GM18951 (cell line): ENCODE measurements at regions not wholly inside any gene's neighbourhood (a gene's known extent, or its start where the extent isn't known, plus 50 kb on each side); places are given as distances from the start of the nearest gene placed in this dataset.

ENCODE experiments used
- POLR2A ChIP-seq: IDR thresholded peaks from 4 replicates; pipeline ENCODE4 v1.6.1; 2011; ENCODE audit warnings: mild to moderate bottlenecking; ENCODE audit not compliant: insufficient read length, insufficient read depth; ENCODE audit errors: extremely low read depth
- in situ Hi-C: fragments of 300-500 bp; cut with MboI; formaldehyde crosslinking; loops from one replicate; pipeline ENCODE4 v1.12.0; 2022; ENCODE audit warnings: low sequenced_read_pairs, mixed read lengths, inconsistent platforms; ENCODE audit not compliant: unreplicated experiment

- in situ Hi-C loops = no loop called here
- no peak for TF ChIP-seq POLR2A
These were observed 74.9 kb upstream of the ZC3H11B start for GRCh38 chr1:219687779-219688178.

- in situ Hi-C loops = no loop called here
- TF ChIP-seq POLR2A = no peak
These were observed 73.3 kb upstream of the ZC3H11B start for GRCh38 chr1:219686171-219686570.

DNA sequence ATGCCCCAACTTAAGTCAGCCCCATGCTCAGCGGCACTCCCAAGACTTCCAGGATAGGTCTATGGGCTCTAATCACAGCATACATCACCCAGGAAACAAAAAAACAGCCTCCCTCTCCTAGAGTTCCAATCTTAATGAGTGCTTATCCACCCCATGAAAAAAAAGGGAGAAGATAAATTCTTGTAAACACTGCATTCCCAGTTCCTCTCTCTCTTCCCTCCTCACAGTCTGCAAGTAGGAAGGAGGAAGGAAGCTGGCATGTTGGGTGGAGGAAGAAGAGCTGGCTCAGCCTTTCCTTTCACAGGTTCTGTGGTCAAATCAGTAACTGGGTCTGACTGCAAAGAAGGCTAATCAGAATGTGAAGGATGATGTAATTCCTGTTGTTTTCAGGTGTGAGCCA lies 69.9 kb upstream of the ZC3H11B start:
- in situ Hi-C loops = no loop called here
- no peak for TF ChIP-seq POLR2A

DNA sequence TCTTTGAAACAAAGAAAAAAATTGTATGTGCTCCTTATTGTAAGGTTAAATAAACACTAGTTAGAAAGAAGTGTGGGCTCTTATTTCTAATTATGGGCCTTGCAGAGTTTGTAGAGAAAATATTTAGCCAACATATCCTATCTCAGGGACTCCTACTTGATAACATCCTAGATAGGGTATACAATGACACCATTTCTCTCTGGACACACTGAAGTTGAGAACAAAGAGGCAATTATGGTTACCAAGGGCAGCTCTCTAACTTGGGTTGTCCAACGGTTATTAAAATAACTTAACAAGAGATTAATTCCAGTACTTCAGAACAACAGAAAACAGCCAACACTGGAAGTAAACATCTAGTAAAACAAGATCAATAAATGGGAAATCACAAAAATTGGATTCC lies 69.0 kb upstream of the ZC3H11B start:
- in situ Hi-C loops = no loop called here
- no peak for TF ChIP-seq POLR2A

- in situ Hi-C loops = no loop called here
- TF ChIP-seq POLR2A = no peak
These were observed 63.3 kb upstream of the ZC3H11B start for GRCh38 chr1:219676012-219676765.

DNA sequence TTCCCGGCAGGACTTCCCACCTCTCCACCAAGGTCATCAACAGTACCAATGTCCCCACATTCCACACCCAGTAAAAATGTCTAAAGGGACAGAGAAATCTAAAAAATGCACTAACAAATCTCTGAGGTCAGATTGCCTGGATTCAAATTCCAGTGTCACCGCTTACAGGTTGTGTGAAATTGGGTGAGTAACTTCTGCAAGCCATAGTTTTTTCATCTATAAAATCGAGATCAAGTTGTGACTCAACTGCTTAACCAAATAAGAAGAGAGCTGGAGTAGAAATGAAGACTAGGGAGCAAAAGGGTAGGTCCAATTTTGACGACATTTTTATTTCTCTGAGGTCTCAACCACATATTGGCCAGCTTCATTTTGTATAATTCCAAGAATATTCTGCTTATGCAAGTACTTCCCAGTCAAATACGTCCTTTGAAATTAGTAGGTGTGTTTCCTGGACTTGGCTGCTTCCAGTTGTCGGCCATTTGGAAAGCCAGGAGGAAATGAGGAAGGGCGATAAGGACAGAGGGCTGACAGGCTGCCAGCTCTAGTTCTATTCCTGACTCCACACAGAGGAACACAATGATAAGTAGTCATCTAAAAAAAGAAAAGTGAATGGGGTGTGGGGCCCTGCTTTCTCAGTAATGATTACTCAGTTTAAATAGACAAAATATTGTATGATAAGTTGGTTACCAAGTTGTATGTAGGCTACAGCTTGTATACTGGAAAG lies 57.7 kb upstream of the ZC3H11B start:
- TF ChIP-seq POLR2A = no peak
- in situ Hi-C loops = no loop called here

GRCh38 chr1:219669556-219669955 lies 56.7 kb upstream of the ZC3H11B start:
- in situ Hi-C loops = no loop called here
- TF ChIP-seq POLR2A = no peak

GRCh38 chr1:219669042-219669441 lies 56.1 kb upstream of the ZC3H11B start:
- in situ Hi-C loops = no loop called here

DNA sequence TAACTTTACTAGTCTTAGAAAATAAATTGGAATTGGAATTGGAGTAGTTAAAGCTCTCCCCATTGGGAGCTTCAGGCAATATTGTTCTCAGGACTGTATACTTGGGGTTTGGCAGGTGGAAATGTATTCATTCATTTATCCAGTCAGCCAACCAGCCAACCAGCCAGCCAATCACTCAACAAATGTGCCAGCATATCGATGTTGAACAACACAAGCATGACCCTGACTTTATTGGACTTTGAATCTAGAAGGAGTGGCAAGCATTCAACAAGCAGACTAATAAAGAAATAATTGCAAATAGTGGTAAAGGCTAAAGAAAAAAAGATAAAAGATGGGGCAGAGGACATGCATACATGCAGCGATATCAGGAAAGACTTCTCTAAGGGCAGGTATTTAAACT lies 55.5 kb upstream of the ZC3H11B start:
- no peak for TF ChIP-seq POLR2A
- in situ Hi-C loops = no loop called here

More at GRCh38 chr1:219669042-219669441, 56.1 kb upstream of the ZC3H11B start:
- no peak for TF ChIP-seq POLR2A

DNA sequence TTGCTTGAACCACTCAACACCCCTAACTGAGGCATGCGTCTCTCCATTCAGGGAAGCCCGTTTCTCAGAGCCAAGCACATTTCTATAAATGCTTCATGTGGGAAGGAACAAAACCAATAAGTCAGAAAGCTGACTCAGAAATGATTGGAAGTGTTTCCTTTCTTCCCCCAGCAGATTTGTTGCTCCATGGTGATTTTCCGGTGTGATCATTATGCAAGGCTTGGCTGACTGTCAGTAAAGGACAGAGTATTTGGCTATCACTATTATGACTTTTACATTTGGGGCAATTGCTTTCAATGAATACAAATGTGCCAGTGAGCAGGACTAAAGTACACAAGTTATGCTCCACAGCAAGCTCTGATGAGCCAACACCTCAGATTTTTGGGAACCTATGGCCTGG lies 53.3 kb upstream of the ZC3H11B start:
- in situ Hi-C loops = no loop called here
- no peak for TF ChIP-seq POLR2A

- TF ChIP-seq POLR2A = no peak
- in situ Hi-C loops = no loop called here
These were observed 52.2 kb upstream of the ZC3H11B start for GRCh38 chr1:219665089-219665488.

DNA sequence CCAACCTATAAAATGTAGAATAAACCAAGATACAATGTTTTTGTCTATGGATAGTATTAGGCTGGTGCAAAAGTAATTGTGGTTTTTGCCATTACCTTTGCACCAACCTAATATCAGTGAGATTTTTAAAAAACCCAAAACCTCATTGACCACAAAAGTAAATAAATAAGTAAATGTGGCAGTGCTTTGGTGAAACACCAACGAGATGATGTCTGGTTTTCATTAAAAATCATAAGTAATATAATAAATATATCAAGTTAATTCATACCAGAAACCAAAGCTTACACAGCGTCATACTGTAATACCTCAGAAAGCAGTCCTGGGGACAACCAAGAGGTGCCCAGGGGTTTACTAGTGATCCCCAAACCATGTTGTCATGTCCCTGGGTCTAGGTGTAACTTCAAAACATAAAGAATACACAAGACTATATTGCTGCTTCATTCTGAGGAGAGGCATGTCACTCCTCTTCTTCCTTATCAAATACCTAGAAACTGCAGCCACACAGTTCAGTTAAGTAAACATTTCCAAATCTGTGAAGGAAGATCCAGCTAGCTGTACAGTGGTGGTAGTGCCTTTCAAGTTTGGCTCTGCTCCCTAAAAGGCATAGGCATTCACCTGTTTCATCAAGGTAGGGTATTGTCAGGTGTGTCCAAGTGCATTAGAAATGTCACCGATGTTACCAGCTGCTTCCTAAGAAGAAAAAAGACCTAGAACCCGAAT lies 51.6 kb upstream of the ZC3H11B start:
- TF ChIP-seq POLR2A = no peak
- in situ Hi-C loops = no loop called here
